GM12873 (cell line): ENCODE measurements at regions not wholly inside any gene's neighbourhood (a gene's known extent, or its start where the extent isn't known, plus 50 kb on each side); places are given as distances from the start of the nearest gene placed in this dataset.

Source experiments
- TF ChIP-seq, protein P1 (sequence below): IDR thresholded peaks from 2 replicates; pipeline ENCODE4 v1.5.1; 2012; ENCODE audit warnings: low read depth, mild to moderate bottlenecking, moderate library complexity, low read length, control low read depth; ENCODE audit not compliant: insufficient read depth; ENCODE audit errors: missing control alignments

DNA sequence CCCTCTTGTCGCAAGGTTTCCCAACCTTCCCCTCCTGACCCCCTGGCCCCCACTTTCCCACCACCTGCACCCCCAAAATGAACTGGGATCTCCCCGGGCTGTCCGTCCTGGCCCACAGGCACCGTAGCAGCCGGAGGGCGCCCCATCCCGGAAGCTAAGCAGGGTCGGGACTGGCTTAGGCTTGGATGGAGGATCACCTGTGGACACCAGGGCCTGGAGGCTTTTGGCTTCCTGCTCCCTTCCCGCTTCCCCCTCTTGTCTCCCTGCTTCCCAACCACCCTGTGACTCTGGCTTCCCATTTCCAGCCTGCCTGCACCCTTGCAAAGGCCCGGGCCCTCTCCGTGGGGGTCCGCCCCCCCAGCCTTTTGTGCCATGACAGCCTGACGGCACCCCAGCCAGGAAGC lies 2291.3 kb downstream of the TP53TG3F start:
- TF ChIP-seq, protein P1, sequence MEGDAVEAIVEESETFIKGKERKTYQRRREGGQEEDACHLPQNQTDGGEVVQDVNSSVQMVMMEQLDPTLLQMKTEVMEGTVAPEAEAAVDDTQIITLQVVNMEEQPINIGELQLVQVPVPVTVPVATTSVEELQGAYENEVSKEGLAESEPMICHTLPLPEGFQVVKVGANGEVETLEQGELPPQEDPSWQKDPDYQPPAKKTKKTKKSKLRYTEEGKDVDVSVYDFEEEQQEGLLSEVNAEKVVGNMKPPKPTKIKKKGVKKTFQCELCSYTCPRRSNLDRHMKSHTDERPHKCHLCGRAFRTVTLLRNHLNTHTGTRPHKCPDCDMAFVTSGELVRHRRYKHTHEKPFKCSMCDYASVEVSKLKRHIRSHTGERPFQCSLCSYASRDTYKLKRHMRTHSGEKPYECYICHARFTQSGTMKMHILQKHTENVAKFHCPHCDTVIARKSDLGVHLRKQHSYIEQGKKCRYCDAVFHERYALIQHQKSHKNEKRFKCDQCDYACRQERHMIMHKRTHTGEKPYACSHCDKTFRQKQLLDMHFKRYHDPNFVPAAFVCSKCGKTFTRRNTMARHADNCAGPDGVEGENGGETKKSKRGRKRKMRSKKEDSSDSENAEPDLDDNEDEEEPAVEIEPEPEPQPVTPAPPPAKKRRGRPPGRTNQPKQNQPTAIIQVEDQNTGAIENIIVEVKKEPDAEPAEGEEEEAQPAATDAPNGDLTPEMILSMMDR: no peak

DNA sequence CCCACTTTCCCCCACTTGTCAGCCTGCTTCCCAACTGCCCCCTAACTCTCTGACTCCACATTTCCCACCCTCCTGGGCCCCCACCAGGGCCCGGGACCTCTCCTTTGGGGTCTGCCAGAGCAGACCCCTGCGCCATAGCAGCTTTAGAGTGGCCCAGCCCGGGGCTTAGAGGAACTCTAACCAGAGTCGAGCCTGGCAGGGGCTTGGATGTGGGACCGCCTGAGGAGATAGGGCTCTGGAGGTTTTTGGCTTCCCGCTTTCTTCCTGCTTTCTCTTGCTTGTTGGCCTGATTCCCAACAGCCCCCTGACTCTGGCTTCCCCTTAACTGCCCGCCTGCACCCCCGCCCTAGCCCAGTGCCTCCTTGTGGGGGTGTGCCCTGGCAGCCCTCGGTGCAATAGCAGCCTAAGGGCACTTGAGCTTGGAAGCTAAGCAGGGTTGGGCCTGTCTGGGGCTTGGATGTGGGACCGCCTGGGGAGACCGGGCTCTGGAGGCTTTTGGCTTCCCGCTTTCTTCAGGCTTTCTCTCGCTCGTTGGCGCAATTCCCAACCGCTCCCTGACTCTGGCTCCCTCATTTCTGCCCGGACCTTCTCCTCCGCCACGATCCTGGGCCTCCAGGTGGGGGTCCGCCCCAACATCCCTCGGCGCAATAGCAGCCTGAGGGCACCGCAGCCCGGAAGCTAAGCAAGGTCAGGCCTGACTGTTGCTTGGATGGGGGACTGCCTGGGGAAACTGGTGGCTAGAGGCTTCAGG lies 2292.0 kb downstream of the TP53TG3F start:
- TF ChIP-seq, protein P1: no peak

DNA sequence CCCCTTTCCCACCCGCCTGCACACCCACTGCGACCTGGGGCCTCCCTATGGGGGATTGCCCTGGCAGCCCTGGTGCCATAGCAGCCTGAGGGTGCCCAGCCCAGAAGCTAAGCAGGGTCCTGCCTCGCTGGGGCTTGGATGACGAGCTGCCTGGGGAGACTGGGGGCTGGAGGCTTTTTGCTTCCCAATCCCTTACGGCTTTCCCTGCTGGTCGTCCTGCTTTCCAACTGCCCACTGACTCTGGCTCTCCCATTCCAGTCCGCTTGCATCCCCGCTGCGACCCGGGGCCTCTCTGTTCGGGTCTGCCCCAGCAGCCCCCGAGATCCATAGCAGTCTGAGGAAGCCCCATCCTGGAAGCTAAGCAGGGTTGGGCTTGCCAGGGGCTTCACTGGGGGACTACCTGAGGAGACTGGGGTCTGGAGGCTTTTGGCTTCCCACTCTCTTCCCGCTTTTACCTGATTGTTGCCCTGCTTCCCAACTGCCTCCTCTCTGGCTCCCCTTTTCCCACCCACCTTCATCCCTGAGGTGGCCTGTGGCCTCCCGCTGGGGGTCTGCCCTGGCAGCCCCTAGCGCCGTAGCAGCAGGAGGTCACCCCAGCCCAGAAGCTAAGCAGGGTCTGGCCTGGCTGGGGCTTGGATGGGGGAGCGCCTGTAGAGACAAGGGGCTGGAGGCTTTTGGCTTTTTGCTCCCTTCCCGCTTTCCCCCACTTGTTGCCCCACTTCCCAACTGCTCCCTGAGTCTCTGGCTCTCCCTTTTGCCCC lies 2292.8 kb downstream of the TP53TG3F start:
- TF ChIP-seq, protein P1: no peak

DNA sequence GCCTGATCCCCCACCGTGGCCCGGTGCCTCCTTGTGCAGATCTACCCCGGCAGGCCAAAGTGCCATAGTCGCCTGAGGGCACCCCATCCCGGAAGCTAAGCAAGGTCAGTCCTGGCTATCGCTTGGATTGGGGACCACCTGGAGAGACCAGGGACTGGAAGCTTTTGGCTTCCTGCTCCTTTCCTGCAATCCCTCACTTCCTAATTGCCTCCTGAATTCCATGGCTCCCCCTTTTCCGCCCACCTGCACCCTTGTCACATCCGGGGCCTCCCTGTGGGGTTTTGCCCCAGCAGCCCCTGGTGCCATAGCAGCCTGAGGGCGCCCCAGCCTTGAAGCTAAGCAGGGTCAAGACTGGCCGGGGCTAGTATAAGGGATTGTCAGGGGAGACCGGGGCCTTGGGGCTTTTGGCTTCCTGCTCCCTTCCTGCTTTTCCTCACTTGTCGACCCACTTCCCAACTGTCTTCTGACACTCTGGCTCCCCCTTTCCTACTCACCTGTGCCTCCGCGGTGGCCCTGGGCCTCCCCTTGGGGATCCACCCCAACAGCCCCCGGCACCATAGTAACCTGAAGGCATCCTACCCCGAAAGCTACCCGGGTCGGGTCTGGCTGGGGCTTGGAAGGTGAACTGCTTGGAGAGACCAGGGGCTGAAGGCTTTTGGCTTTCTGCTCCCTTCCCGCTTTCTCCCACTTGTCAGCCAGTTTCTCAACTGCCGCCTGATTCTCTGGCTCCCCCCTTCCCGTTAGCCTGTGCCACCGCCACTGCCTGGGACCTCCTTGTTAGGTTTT lies 2293.6 kb downstream of the TP53TG3F start:
- TF ChIP-seq, protein P1: no peak

DNA sequence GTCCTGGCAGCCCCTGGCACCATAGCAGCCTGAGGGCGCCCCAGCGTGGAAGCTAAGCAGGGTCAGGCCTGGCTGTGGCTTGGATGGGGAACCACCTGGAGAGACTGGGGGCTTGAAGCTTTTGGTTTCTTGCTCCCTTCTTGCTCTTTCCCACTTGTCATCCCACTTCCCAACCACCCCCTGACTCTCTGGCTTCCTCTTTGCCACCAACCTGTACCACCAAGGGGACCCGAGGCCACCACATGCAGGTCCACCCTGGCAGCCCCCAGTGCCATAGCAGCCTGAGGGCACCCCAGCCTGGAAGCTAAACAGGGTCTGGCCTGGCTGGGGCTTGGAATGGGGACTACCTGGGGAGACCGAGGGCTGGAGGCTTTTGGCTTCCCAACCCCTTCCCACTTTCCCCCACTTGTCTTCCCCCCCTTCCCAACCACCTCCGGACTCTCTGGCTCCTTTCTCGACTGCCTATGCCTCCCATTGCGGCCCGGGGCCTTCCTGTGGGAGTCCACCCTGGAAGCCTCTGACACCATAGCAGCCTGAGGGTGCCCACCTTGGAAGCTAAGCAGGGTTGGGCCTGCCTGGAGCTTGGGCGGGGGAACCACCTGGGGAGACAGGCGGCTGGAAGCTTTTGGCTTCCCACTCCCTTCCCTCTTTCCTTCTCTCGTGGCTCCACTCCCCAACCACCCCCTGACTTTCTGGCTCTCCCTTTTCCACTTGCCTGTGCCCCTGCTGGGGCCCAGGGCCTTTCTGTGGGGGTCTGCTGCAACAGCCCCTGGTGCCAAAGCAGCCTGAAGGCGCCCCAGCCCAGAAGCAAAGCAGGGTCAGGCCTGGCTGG lies 2294.4 kb downstream of the TP53TG3F start:
- TF ChIP-seq, protein P1: no peak

DNA sequence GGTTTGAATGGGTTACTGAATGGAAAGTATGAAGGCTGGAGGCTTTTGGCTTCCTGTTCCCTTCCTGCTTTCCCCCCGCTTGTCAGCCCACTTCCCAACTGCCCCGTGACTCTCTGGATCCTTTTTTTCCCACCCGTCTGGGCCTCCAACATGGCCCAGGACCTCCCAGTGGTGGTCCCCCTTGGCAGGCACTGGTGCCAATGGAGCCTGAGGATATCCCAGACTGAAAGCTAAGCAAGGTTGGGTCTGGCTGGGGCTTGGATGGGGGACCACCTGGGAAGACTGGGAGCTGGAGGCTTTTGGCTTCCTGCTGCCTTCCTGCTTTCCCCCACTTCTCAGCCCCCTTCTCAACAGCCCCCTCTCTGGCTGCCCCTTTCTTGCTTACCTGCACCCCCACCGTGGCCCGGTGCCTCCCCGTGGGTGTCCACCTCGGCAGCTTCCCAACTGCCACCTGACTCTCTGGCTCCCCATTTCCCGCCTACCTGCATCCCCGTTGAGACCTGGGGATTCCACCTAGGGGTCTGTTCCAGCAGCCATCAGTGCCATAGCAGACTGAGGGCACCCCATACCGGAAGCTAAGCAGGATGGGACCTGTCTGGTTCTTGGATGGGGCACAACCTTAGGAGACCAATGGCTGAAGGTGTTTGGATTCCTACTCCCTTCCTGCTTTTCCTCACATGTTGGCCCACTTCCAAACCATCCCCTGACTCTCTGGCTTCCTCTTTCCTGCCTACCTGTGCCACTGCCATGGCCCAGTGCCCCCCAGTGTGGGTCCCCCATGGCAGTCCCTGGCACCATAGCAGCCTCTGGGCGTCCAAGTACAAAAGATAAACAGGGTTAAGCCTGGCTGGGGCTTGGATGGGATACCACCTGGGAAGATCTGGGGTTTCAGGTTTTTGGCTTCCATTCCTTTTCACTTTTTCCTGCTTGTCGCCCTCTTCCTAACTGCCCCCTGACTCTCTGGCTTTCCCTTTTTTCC lies 2295.3 kb downstream of the TP53TG3F start:
- TF ChIP-seq, protein P1: no peak
